Trophoblast cell (in vitro differentiated cells and primary cell): ENCODE measurements at regions not wholly inside any gene's neighbourhood (a gene's known extent, or its start where the extent isn't known, plus 50 kb on each side); places are given as distances from the start of the nearest gene placed in this dataset.

Experiments
- DNase-seq, 2 donors: peaks; one replicate each; pipeline ENCODE4 v3.0.0-alpha.2; 2016
- H2AFZ ChIP-seq: 2 replicates; pipeline ENCODE4 v1.6.1; 2013; ENCODE audit warnings: low read length, moderate library complexity, mild to moderate bottlenecking; ENCODE audit not compliant: insufficient read depth, poor library complexity
- H2AK5ac ChIP-seq: 2 replicates; pipeline ENCODE4 v1.6.1; 2013; ENCODE audit warnings: mild to moderate bottlenecking, low read length
- H2BK120ac ChIP-seq: 2 replicates; pipeline ENCODE4 v1.6.1; 2013; ENCODE audit warnings: low read length, mild to moderate bottlenecking, moderate library complexity; ENCODE audit not compliant: insufficient read depth, poor library complexity
- H2BK12ac ChIP-seq: 2 replicates; pipeline ENCODE4 v1.6.1; 2013; ENCODE audit warnings: mild to moderate bottlenecking, low read length, moderate library complexity
- H2BK5ac ChIP-seq: 2 replicates; pipeline ENCODE4 v1.6.1; 2013; ENCODE audit warnings: low read length, low read depth, moderate library complexity, mild to moderate bottlenecking; ENCODE audit not compliant: poor library complexity
- H3K14ac ChIP-seq: 2 replicates; pipeline ENCODE4 v1.6.1; 2013; ENCODE audit warnings: mild to moderate bottlenecking, low read length
- H3K18ac ChIP-seq: 2 replicates; pipeline ENCODE4 v1.6.1; 2013; ENCODE audit warnings: mild to moderate bottlenecking, low read length
- H3K23ac ChIP-seq: 2 replicates; pipeline ENCODE4 v1.6.1; 2013; ENCODE audit warnings: low read length
- H3K27ac ChIP-seq: 2 replicates; pipeline ENCODE4 v1.5.1; 2013; ENCODE audit warnings: low read depth, mild to moderate bottlenecking, inconsistent platforms, low read length, moderate library complexity
- H3K27me3 ChIP-seq: 2 replicates; pipeline ENCODE4 v1.6.1; 2013; ENCODE audit warnings: inconsistent platforms, mild to moderate bottlenecking, low read length, moderate library complexity; ENCODE audit not compliant: insufficient read depth
- H3K36me3 ChIP-seq, 2 experiments: 1 replicate in 1 of 2; 2 replicates in 1 of 2; pipeline ENCODE4 v1.6.1; 2013; ENCODE audit warnings: low read length in 2 of 2, mild to moderate bottlenecking in 2 of 2, moderate library complexity in 1 of 2; ENCODE audit not compliant: insufficient read depth in 2 of 2, control insufficient read depth in 1 of 2
- H3K4ac ChIP-seq: 2 replicates; pipeline ENCODE4 v1.6.1; 2013; ENCODE audit warnings: low read depth, mild to moderate bottlenecking, low read length, moderate library complexity
- H3K4me1 ChIP-seq, 2 experiments: 1 replicate in 1 of 2; 2 replicates in 1 of 2; pipeline ENCODE4 v1.6.1; 2013; ENCODE audit warnings: low read length in 2 of 2, mild to moderate bottlenecking in 2 of 2, moderate library complexity in 1 of 2; ENCODE audit not compliant: insufficient read depth in 2 of 2, control insufficient read depth in 1 of 2
- H3K4me2 ChIP-seq: 2 replicates; pipeline ENCODE4 v1.6.1; 2013; ENCODE audit warnings: inconsistent platforms, mild to moderate bottlenecking, low read length, moderate library complexity
- H3K4me3 ChIP-seq: 2 replicates; pipeline ENCODE4 v1.5.1; 2013; ENCODE audit warnings: mild to moderate bottlenecking, low read depth, low read length, inconsistent platforms
- H3K79me1 ChIP-seq: one replicate; pipeline ENCODE4 v1.6.1; 2013; ENCODE audit warnings: low read length
- H3K79me2 ChIP-seq: 2 replicates; pipeline ENCODE4 v1.6.1; 2013; ENCODE audit warnings: low read length, mild to moderate bottlenecking; ENCODE audit not compliant: control insufficient read depth, insufficient read depth, poor library complexity
- H3K9ac ChIP-seq: 2 replicates; pipeline ENCODE4 v1.6.1; 2013; ENCODE audit warnings: mild to moderate bottlenecking, low read length
- H3K9me3 ChIP-seq: 2 replicates; pipeline ENCODE4 v1.6.1; 2013; ENCODE audit warnings: low read depth, mild to moderate bottlenecking, control low read depth, inconsistent platforms, low read length; ENCODE audit not compliant: insufficient read depth
- H4K12ac ChIP-seq: 2 replicates; pipeline ENCODE4 v1.6.1; 2013; ENCODE audit warnings: low read depth, mild to moderate bottlenecking, low read length, moderate library complexity
- H4K8ac ChIP-seq: 2 replicates; pipeline ENCODE4 v1.6.1; 2013; ENCODE audit warnings: low read depth, mild to moderate bottlenecking, low read length, moderate library complexity
- H4K91ac ChIP-seq: one replicate; pipeline ENCODE4 v1.6.1; 2013; ENCODE audit warnings: low read depth, mild to moderate bottlenecking, low read length, moderate library complexity
- WGBS: extraction: QIAGEN DNeasy Blood & Tissue Kit; methylation state at CpG from one replicate; pipeline ENCODE4 v1.1.7; 2013; ENCODE audit warnings: missing lambda C conversion rate; ENCODE audit not compliant: insufficient read length, insufficient coverage; ENCODE audit errors: extremely low coverage; 5-methylcytosine and 5-hydroxymethylcytosine counted together

DNA sequence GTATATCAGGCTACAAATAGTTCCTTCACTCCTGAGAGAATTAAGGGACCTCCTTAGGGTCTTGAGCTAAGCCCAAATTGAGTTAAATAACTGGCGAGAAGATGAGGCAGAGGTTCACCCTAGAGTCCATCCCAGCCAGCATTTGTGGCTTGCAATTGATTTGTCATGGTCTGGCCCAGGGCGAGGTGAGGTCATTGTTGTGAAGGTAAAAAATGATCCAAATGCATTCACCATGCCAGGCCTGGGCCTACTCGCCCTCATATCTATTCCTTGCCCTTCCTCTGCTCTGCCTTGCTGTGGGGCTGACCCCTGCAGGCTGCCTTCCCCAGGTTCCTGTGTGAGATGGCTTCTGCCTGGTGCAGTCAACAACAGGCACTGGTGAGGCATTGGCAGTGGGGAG, 207.2 kb downstream of the ZNF365 start:
- Histone ChIP-seq H3K9ac (no peak overlapping the region), H2AK5ac (no peak overlapping the region), H3K79me1 (no peaks in the 10 kb centered on the region), H3K23ac (no peak overlapping the region), H4K91ac (no peak overlapping the region), H3K79me2 (no peaks in the 10 kb centered on the region), H3K18ac (no peak overlapping the region), H3K9me3 (no peaks in the 10 kb centered on the region), H3K27me3 (no peaks in the 10 kb centered on the region), H3K27ac (no peak overlapping the region), H3K4me2 (no peak overlapping the region), H4K12ac (no peak overlapping the region), H3K4me3 (no peak overlapping the region), H2AFZ (no peak overlapping the region), H4K8ac (no peak overlapping the region), H2BK5ac (no peak overlapping the region), H3K14ac (no peak overlapping the region), H3K36me3 (no peaks in the 10 kb centered on the region), H2BK12ac (no peak overlapping the region), H3K4ac (no peak overlapping the region), H3K4me1 (no peaks in the 10 kb centered on the region), H2BK120ac (no peak overlapping the region)
- WGBS, result no CpG with 5 or more reads among the region's 3 CpGs
- peak; percentile 37 to 41 for DNase-seq

DNA sequence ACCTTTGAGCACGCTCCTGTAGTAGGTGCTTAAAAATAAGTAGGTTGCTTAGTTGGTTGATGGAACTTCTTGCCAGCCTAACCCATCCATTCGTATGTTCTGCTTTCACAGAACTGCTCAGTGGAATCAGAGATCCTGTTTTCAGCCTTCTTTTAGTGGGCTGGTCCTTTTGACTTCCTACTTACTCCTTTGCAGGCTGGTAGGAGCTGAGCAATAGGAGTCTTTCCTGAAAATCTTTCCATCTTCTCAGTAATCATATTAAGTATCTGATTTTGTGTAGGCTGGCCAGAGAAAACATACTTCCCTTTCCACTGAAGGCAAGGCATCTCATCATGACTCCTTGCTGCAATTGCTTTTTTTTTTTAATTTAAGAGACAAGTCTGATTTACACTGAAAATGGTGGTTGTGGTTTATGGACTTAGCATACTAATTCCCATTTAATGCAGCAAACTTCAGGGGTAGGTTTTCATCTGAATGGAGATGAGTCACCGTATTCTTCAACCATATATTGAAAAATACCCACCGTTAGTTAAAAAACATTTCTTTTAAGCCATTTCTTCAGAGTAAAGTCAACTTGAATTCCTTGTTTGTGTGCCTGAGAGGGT, 208.0 kb downstream of the ZNF365 start:
- no peaks in the 10 kb centered on the region for H3K4me1 ChIP-seq
- H2BK120ac ChIP-seq, result no peak overlapping the region
- no peaks in the 10 kb centered on the region for H3K9me3 ChIP-seq
- no CpG with 5 or more reads among the region's 4 CpGs for WGBS
- no peak overlapping the region for H3K4me3 ChIP-seq
- H3K4me2 ChIP-seq, result no peak overlapping the region
- H4K91ac ChIP-seq, result no peak overlapping the region
- H3K36me3 ChIP-seq, result no peaks in the 10 kb centered on the region
- no peak overlapping the region for H2AFZ ChIP-seq
- no peak overlapping the region for H3K9ac ChIP-seq
- H3K18ac ChIP-seq, result no peak overlapping the region
- H3K4ac ChIP-seq, result no peak overlapping the region
- no peak overlapping the region for H2AK5ac ChIP-seq
- H2BK12ac ChIP-seq, result no peak overlapping the region
- no peak overlapping the region for H3K14ac ChIP-seq
- no peaks in the 10 kb centered on the region for H3K79me1 ChIP-seq
- no peaks in the 10 kb centered on the region for H3K27me3 ChIP-seq
- no peak overlapping the region for H2BK5ac ChIP-seq
- no peak overlapping the region for H4K8ac ChIP-seq
- no peak for DNase-seq
- H3K23ac ChIP-seq, result no peak overlapping the region
- no peaks in the 10 kb centered on the region for H3K79me2 ChIP-seq
- H4K12ac ChIP-seq, result no peak overlapping the region
- no peak overlapping the region for H3K27ac ChIP-seq

DNA sequence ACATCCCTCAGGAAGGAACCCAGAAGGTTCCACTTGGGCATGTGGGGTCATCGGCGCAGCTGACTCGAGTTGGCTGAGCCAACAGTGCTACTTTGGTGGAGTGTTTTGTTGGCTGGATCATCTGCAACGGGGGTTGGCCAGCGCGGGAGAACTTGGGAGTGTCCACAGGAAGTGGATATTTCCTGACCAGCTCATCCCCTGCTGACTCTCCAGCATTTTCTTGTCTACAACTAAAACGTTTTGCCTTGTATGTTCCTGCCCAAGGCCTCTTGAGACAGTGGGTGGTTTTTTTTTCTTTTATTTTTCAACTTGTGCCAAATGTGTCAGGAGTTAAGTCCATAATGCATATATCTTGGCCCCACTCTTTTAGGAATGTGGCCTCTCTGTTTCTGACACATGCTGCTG, 208.6 kb downstream of the ZNF365 start:
- WGBS, result no CpG with 5 or more reads among the region's 7 CpGs

DNA sequence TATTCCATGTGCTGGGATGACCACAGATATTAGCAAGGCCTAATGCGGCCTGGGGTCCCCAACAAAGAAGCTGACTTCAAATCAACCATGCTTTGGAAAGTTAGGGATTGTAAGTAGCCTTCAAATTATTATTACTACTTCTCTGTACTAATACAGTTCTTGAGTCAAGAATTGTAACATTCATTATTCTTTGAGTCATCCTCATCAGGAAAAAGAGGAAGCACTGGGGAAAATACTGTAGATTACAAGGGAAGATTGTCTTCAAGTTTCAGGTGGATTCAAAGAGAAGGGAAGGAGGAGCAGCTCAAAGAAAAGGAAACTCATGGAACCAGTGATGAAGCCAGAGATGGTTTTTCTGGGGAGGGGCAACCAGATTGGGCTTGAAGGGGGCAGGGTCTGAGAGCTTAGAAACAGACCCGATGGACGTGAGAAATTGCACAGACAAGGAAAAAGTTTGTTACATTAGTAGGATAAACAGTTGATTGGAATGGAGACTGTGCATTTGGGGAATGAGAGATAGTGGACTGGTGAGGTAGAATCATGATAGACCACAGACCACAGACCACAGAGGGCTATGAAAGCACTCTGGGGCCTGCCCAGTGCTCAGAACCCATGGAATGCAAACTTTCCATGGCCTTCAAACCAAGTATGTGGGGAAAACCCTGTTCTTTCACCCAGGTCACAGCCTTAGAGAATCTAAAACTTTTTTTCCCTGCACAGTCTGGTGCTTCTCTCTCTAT, 209.9 kb downstream of the ZNF365 start:
- Histone ChIP-seq H2AFZ (no peak overlapping the region), H3K79me1 (no peaks in the 10 kb centered on the region), H4K91ac (no peak overlapping the region), H3K36me3 (no peaks in the 10 kb centered on the region), H3K4me1 (no peaks in the 10 kb centered on the region), H2BK120ac (no peak overlapping the region), H4K8ac (no peak overlapping the region), H3K27ac (no peak overlapping the region), H3K18ac (no peak overlapping the region), H3K9me3 (no peaks in the 10 kb centered on the region), H4K12ac (no peak overlapping the region), H3K79me2 (no peaks in the 10 kb centered on the region), H3K4ac (no peak overlapping the region), H3K4me2 (no peak overlapping the region), H3K23ac (no peak overlapping the region), H3K4me3 (no peak overlapping the region), H3K27me3 (no peaks in the 10 kb centered on the region), H2BK12ac (no peak overlapping the region), H2BK5ac (no peak overlapping the region), H3K14ac (no peak overlapping the region), H3K9ac (no peak overlapping the region), H2AK5ac (no peak overlapping the region)
- peak; percentile 16 to 30 for DNase-seq
- no CpG with 5 or more reads among the region's 3 CpGs for WGBS

More for the DNA sequence above, 208.6 kb downstream of the ZNF365 start:
- Histone ChIP-seq H2AFZ (no peak overlapping the region), H3K18ac (no peak overlapping the region), H3K4me3 (no peak overlapping the region), H3K4ac (no peak overlapping the region), H3K14ac (no peak overlapping the region), H4K8ac (no peak overlapping the region), H3K79me1 (no peaks in the 10 kb centered on the region), H2BK12ac (no peak overlapping the region), H3K4me1 (no peaks in the 10 kb centered on the region), H3K27me3 (no peaks in the 10 kb centered on the region), H3K4me2 (no peak overlapping the region), H3K9ac (no peak overlapping the region), H3K23ac (no peak overlapping the region), H3K9me3 (no peaks in the 10 kb centered on the region), H3K79me2 (no peaks in the 10 kb centered on the region), H2BK5ac (no peak overlapping the region), H2BK120ac (no peak overlapping the region), H4K12ac (no peak overlapping the region), H4K91ac (no peak overlapping the region), H2AK5ac (no peak overlapping the region), H3K36me3 (no peaks in the 10 kb centered on the region), H3K27ac (no peak overlapping the region)
- DNase-seq, result peak; percentile 7 to 10
